Activated CD4-positive, alpha-beta memory T cell treated with anti-CD3 and anti-CD28 coated beads for 36 hours (primary cell): ENCODE measurements at regions not wholly inside any gene's neighbourhood (a gene's known extent, or its start where the extent isn't known, plus 50 kb on each side); places are given as distances from the start of the nearest gene placed in this dataset.
A peak's percentile ranks its signal among the peaks of the same experiment; 100 is the strongest.
"Not testable (repeated sequence)": the region's sequence is repeated elsewhere in the genome, so short reads cannot be mapped to it uniquely, and the experiment has no call there.

Experiments used
- CTCF ChIA-PET: fragments of 350-600 bp; sonication (Branson Sonifier 250); formaldehyde crosslinking; loops from one replicate; lab custom pipeline; 2021; ENCODE audit warnings: antibody characterized with exemption, inconsistent platforms; lab: Charles Lee
- POLR2A ChIA-PET: fragments of 350-600 bp; sonication (Branson Sonifier 250); formaldehyde crosslinking; loops from one replicate; lab custom pipeline; 2021; ENCODE audit warnings: antibody characterized with exemption; lab: Charles Lee
- DNase-seq: peaks from one replicate; pipeline ENCODE4 v3.0.0-alpha.2; 2020
- H3K27ac Mint-ChIP-seq: one replicate; pipeline ENCODE4 v1.8.0; 2021; ENCODE audit warnings: mixed read lengths
- H3K27me3 Mint-ChIP-seq: one replicate; pipeline ENCODE4 v1.8.0; 2021; ENCODE audit warnings: mixed read lengths
- H3K36me3 Mint-ChIP-seq: one replicate; pipeline ENCODE4 v1.8.0; 2021; ENCODE audit warnings: mixed read lengths
- H3K4me1 Mint-ChIP-seq: one replicate; pipeline ENCODE4 v1.8.0; 2021; ENCODE audit warnings: low read depth, mixed read lengths
- H3K4me3 Mint-ChIP-seq: one replicate; pipeline ENCODE4 v1.8.0; 2021; ENCODE audit warnings: mild to moderate bottlenecking, mixed read lengths
- H3K9me3 Mint-ChIP-seq: one replicate; pipeline ENCODE4 v1.8.0; 2021; ENCODE audit warnings: mixed read lengths
- intact Hi-C: fragments of 100-400 bp; cut with micrococcal nuclease; formaldehyde crosslinking; loops from one replicate; pipeline ENCODE4 v1.15.1; 2023

- DNase-seq, H3K36me3 Mint-ChIP-seq, CTCF ChIA-PET, H3K27me3 Mint-ChIP-seq, H3K9me3 Mint-ChIP-seq, intact Hi-C loops, POLR2A ChIA-PET, H3K4me3 Mint-ChIP-seq, H3K4me1 Mint-ChIP-seq, H3K27ac Mint-ChIP-seq: not testable (repeated sequence)
Measured at GRCh38 chr15:84130098-84130831, 105.3 kb upstream of the GOLGA6L4 start.

GRCh38 chr15:84135931-84136456 lies 99.6 kb upstream of the GOLGA6L4 start:
- POLR2A ChIA-PET, CTCF ChIA-PET, intact Hi-C loops, H3K36me3 Mint-ChIP-seq, H3K4me1 Mint-ChIP-seq, H3K27me3 Mint-ChIP-seq, H3K4me3 Mint-ChIP-seq, H3K9me3 Mint-ChIP-seq, H3K27ac Mint-ChIP-seq, DNase-seq: not testable (repeated sequence)

GRCh38 chr15:84142888-84143337 lies 92.7 kb upstream of the GOLGA6L4 start:
- no peaks in the 10 kb centered on the region for H3K9me3 Mint-ChIP-seq
- POLR2A ChIA-PET: no interaction called here
- intact Hi-C loops: no loop called here
- CTCF ChIA-PET: no interaction called here
- H3K27ac Mint-ChIP-seq: no peak overlapping the region
- peaks cover 11% of the 10 kb centered on the region for H3K27me3 Mint-ChIP-seq
- H3K4me1 Mint-ChIP-seq: peaks cover 3% of the 10 kb centered on the region
- H3K36me3 Mint-ChIP-seq: no peaks in the 10 kb centered on the region
- H3K4me3 Mint-ChIP-seq: peak overlapping the region; percentile 13
- peak; percentile 83 for DNase-seq

GRCh38 chr15:84143753-84144314 lies 91.7 kb upstream of the GOLGA6L4 start:
- Mint-ChIP-seq H3K9me3 (no peaks in the 10 kb centered on the region), H3K27me3 (peaks cover 9% of the 10 kb centered on the region), H3K4me3 (no peak overlapping the region), H3K36me3 (no peaks in the 10 kb centered on the region), H3K27ac (no peak overlapping the region), H3K4me1 (peaks cover 3% of the 10 kb centered on the region)
- intact Hi-C loops: no loop called here
- DNase-seq: no peak
- ChIA-PET CTCF (no interaction called here), POLR2A (no interaction called here)

DNA sequence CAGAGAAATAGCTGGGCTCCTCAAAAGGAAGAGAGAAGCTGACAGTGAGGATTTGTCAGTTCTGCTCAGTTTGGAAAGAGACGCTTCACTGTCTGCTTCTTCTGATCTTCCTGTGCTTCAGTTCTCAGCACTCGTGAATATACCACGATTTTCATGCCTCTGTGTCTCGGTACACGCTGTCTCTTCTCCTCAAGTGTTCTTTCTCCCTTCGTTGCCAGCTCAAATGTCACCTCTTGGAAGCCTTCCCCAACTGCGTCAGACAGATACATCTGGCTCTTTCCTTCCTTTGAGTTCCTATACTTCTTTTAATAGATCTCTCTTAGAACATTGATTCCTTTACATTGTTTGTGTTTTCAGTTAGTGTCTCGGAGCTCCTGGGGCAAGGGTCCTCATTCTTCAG lies 90.6 kb upstream of the GOLGA6L4 start:
- H3K9me3 Mint-ChIP-seq, H3K27me3 Mint-ChIP-seq, H3K36me3 Mint-ChIP-seq, H3K4me3 Mint-ChIP-seq, H3K4me1 Mint-ChIP-seq, DNase-seq, H3K27ac Mint-ChIP-seq, CTCF ChIA-PET, intact Hi-C loops, POLR2A ChIA-PET: not testable (repeated sequence)

- CTCF ChIA-PET, DNase-seq, H3K27ac Mint-ChIP-seq, H3K9me3 Mint-ChIP-seq, intact Hi-C loops, H3K27me3 Mint-ChIP-seq, H3K4me1 Mint-ChIP-seq, H3K36me3 Mint-ChIP-seq, POLR2A ChIA-PET, H3K4me3 Mint-ChIP-seq: not testable (repeated sequence)
Measured at GRCh38 chr15:84146299-84146698, 89.3 kb upstream of the GOLGA6L4 start.

DNA sequence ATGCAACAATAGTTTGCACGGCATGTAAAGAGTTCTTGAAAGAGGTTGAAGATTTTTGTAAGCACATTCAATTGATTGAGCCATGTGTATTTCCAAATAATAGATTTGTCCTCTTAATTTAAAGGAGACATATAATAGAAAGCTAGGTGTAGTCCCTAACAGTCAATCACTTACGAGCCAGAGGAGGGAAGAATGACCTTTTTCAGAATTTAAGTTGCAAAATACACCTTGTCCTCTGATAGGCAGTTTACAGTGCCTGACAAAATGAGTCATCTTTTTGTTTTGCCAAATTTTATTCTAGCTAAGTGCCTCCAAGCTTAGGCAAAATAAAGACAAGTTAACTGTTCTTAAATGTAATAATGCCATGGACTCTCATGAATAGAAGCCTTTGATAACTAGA lies 88.3 kb upstream of the GOLGA6L4 start:
- H3K27me3 Mint-ChIP-seq, POLR2A ChIA-PET, H3K27ac Mint-ChIP-seq, DNase-seq, H3K9me3 Mint-ChIP-seq, H3K4me1 Mint-ChIP-seq, CTCF ChIA-PET, H3K36me3 Mint-ChIP-seq, H3K4me3 Mint-ChIP-seq, intact Hi-C loops: not testable (repeated sequence)

DNA sequence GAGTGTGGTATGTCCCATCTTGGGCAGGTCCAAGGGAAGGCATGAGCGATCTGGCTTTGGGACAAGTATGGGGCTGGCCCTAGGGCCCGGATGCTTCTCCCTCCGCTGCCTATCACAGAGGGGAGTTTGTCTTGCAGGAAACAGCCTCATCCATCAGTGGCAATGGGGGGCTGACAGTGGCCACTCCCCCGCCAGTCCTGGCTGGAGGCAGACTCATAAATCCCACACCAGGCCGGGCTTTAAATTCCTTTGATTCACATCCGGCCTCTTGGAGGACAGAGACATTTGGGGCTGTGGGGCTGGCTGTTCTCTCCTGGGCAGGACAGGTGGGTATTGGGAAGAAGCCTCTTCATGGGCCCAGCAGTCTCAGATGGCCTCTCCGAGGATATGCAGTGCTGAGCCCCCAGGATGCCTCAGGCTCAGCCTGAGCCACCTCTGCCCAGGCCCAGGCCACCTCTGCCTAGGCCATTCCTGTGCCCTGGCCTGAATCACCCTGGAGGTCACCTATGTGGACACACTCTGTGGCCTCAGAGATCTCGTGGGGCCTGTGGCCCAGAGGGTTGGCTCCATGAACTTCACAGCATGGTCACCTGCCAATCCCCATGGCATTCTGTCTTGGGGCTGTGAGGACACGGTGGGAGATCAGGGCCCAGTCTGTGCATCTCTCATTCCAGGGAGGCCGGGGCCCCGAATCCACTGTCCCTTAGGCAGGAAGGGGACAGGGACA lies 84.2 kb upstream of the GOLGA6L4 start:
- H3K4me1 Mint-ChIP-seq: no peaks in the 10 kb centered on the region
- intact Hi-C loops: no loop called here
- no peak for DNase-seq
- ChIA-PET CTCF (no interaction called here), POLR2A (no interaction called here)
- H3K36me3 Mint-ChIP-seq: no peaks in the 10 kb centered on the region
- H3K4me3 Mint-ChIP-seq: no peak overlapping the region
- no peak overlapping the region for H3K27ac Mint-ChIP-seq
- H3K9me3 Mint-ChIP-seq: no peaks in the 10 kb centered on the region
- H3K27me3 Mint-ChIP-seq: peaks cover 1% of the 10 kb centered on the region

DNA sequence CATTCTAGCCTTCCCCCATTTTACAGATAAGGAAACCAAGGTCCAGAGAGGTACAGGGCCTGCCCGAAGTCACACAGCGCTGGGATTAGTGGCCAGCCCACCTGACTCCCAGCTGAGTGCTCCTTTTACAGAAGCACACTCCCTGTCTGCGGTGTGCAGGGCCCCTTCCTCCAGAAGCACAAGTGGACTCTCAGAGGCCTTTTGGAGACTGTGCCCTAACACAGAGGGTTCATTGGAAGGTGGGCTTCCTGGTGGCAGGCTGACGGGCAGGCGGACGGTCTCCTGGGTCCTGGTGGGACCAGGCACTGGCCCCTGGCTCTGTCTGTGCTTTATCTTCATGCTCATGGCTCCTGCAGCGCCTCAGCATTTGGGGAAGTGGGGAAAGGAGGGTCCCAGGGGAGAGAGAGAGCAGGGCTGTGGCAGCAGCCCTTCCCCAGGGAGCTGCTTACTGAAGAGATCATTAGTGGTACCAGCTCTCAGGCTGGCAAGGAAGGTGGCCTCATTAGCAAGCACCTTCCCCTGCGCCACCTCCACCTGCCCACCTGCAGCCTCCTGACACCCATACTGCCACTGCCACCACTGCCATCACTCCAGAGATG lies 83.1 kb upstream of the GOLGA6L4 start:
- intact Hi-C loops, H3K9me3 Mint-ChIP-seq, H3K27ac Mint-ChIP-seq, DNase-seq, POLR2A ChIA-PET, H3K4me1 Mint-ChIP-seq, CTCF ChIA-PET, H3K4me3 Mint-ChIP-seq, H3K27me3 Mint-ChIP-seq, H3K36me3 Mint-ChIP-seq: not testable (repeated sequence)

GRCh38 chr15:84153655-84154140 lies 81.9 kb upstream of the GOLGA6L4 start:
- H3K27me3 Mint-ChIP-seq, H3K9me3 Mint-ChIP-seq, intact Hi-C loops, H3K4me1 Mint-ChIP-seq, DNase-seq, CTCF ChIA-PET, H3K36me3 Mint-ChIP-seq, H3K27ac Mint-ChIP-seq, POLR2A ChIA-PET, H3K4me3 Mint-ChIP-seq: not testable (repeated sequence)

- CTCF ChIA-PET, H3K9me3 Mint-ChIP-seq, H3K36me3 Mint-ChIP-seq, intact Hi-C loops, H3K4me1 Mint-ChIP-seq, DNase-seq, H3K27me3 Mint-ChIP-seq, POLR2A ChIA-PET, H3K27ac Mint-ChIP-seq, H3K4me3 Mint-ChIP-seq: not testable (repeated sequence)
Measured at GRCh38 chr15:84154314-84154713, 81.3 kb upstream of the GOLGA6L4 start.

GRCh38 chr15:84154787-84155186 lies 80.8 kb upstream of the GOLGA6L4 start:
- H3K9me3 Mint-ChIP-seq, H3K27ac Mint-ChIP-seq, H3K36me3 Mint-ChIP-seq, POLR2A ChIA-PET, H3K4me1 Mint-ChIP-seq, H3K4me3 Mint-ChIP-seq, intact Hi-C loops, DNase-seq, H3K27me3 Mint-ChIP-seq, CTCF ChIA-PET: not testable (repeated sequence)
